ENCODE measurements at regions not wholly inside any gene's neighbourhood (a gene's known extent, or its start where the extent isn't known, plus 50 kb on each side); places are given as distances from the start of the nearest gene placed in this dataset.

GRCh38 chr11:69365558-69365957 is 71.6 kb downstream of the MYEOV start:
- no peak for DNase-seq

- DNase-seq: no peak
These were observed 72.6 kb downstream of the MYEOV start for GRCh38 chr11:69366591-69366990.

- no peak for DNase-seq
These were observed 73.4 kb downstream of the MYEOV start for GRCh38 chr11:69367211-69367964.

GRCh38 chr11:69368119-69368880 is 74.3 kb downstream of the MYEOV start:
- peak in 1 of 2 experiments; percentile 19 for DNase-seq

- no peak for DNase-seq
These were observed 75.4 kb downstream of the MYEOV start for GRCh38 chr11:69369210-69369825.

GRCh38 chr11:69369945-69370344 is 76.0 kb downstream of the MYEOV start:
- DNase-seq: no peak

- no peak for DNase-seq
These were observed 77.2 kb downstream of the MYEOV start for GRCh38 chr11:69370984-69371709.

GRCh38 chr11:69371731-69372588 is 78.0 kb downstream of the MYEOV start:
- DNase-seq: no peak

GRCh38 chr11:69372589-69373250 is 78.8 kb downstream of the MYEOV start:
- peak; percentile 18 to 67 for DNase-seq

GRCh38 chr11:69373251-69373635 is 79.3 kb downstream of the MYEOV start:
- DNase-seq: no peak

GRCh38 chr11:69374110-69374945 is 80.4 kb downstream of the MYEOV start:
- peak; percentile 80 to 95 for DNase-seq

- DNase-seq: no peak
These were observed 81.0 kb downstream of the MYEOV start for GRCh38 chr11:69374946-69375310.

GRCh38 chr11:69375316-69376154 is 81.6 kb downstream of the MYEOV start:
- DNase-seq: peak in 1 of 2 experiments; percentile 36

- DNase-seq: no peak
These were observed 82.4 kb downstream of the MYEOV start for GRCh38 chr11:69376155-69377028.

- no peak for DNase-seq
These were observed 83.3 kb downstream of the MYEOV start for GRCh38 chr11:69377029-69377952.

- no peak for DNase-seq
These were observed 84.0 kb downstream of the MYEOV start for GRCh38 chr11:69377953-69378302.

- no peak for DNase-seq
These were observed 84.6 kb downstream of the MYEOV start for GRCh38 chr11:69378303-69379141.
